H7 (cell line): ENCODE measurements at regions not wholly inside any gene's neighbourhood (a gene's known extent, or its start where the extent isn't known, plus 50 kb on each side); places are given as distances from the start of the nearest gene placed in this dataset.

Experiments
- DNase-seq: peaks from one replicate; pipeline ENCODE4 v3.0.0; 2012
- H3K27me3 ChIP-seq: 2 replicates; pipeline ENCODE4 v1.6.0; 2011; ENCODE audit warnings: mild to moderate bottlenecking, low read length; ENCODE audit not compliant: control insufficient read depth, insufficient read depth
- H3K36me3 ChIP-seq: replicated peaks from 2 replicates; pipeline ENCODE4 v1.5.1; 2011; ENCODE audit warnings: low read length; ENCODE audit not compliant: control insufficient read depth, insufficient read depth
- H3K4me3 ChIP-seq: 2 replicates; pipeline ENCODE4 v1.5.1; 2011; ENCODE audit warnings: low read depth, mild to moderate bottlenecking, control low read depth, low read length, moderate library complexity; ENCODE audit not compliant: insufficient read depth

DNA sequence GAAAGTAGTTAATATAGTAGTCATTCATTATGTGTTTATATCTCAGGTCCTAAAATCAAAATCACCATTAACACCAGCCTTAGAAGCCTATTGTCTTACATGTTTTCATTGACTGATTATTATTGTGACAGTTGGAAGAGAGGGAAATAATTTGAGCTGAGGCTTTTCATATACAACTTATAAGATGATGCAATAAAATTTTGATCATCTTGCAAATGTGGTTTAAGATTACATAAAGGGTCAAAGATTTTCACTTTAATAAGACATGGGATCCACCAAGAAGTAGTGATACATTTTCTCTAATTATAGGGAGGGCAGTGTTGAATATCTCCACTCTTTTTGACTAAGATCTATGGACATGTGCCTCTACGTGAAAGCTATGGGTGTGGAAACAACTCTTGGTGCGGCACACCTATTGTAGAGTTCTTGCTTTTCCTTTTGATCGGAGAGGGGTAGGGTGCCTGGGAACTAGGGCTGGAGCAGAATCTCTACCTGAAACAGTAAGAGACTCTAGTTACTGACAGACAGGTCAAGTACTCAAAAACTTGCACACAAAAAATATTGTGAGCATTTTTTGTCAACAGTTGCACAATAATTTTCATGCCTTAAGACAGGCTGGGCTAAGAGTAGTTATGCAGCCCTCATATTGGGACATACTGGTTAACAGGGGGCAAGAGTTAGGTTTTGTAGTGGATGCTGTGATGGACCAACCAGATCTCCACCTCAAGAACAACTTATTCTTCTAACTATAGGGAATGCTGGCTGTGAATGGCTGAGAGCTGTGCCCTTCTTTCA lies 139.3 kb upstream of the FST start:
- DNase-seq, result no peak
- Histone ChIP-seq H3K27me3 (no peaks in the 10 kb centered on the region), H3K36me3 (no peaks in the 10 kb centered on the region), H3K4me3 (no peak overlapping the region)

GRCh38 chr5:53342236-53342635 lies 138.2 kb upstream of the FST start:
- H3K27me3 ChIP-seq, result no peaks in the 10 kb centered on the region
- H3K36me3 ChIP-seq, result no peaks in the 10 kb centered on the region
- no peak overlapping the region for H3K4me3 ChIP-seq
- DNase-seq, result no peak

GRCh38 chr5:53343187-53343586 lies 137.2 kb upstream of the FST start:
- H3K27me3 ChIP-seq, result no peaks in the 10 kb centered on the region
- no peaks in the 10 kb centered on the region for H3K36me3 ChIP-seq
- no peak overlapping the region for H3K4me3 ChIP-seq
- no peak for DNase-seq

DNA sequence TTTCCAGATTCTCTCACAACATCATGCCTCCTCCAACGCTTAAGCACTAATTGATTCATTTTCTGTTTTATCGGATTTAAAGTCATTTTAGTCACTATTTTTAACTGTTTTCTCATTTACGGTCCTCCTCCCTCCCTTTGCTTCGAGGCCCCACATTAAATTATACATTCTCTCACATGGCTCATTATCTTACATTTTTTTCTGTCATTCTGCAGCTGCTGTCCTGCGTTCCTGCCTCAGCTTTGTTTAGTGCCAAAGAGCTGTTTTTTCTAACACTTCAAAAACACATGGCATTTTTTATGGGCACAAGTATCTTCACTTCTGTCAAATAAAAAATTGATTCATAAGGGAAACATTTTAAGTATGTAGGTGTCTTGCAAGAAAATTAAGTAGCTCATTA lies 130.1 kb upstream of the FST start:
- Histone ChIP-seq H3K27me3 (no peaks in the 10 kb centered on the region), H3K36me3 (no peaks in the 10 kb centered on the region), H3K4me3 (no peak overlapping the region)
- DNase-seq, result no peak

GRCh38 chr5:53350991-53351770 lies 129.2 kb upstream of the FST start:
- no peak for DNase-seq
- H3K36me3 ChIP-seq, result no peaks in the 10 kb centered on the region
- H3K4me3 ChIP-seq, result no peak overlapping the region
- no peaks in the 10 kb centered on the region for H3K27me3 ChIP-seq

DNA sequence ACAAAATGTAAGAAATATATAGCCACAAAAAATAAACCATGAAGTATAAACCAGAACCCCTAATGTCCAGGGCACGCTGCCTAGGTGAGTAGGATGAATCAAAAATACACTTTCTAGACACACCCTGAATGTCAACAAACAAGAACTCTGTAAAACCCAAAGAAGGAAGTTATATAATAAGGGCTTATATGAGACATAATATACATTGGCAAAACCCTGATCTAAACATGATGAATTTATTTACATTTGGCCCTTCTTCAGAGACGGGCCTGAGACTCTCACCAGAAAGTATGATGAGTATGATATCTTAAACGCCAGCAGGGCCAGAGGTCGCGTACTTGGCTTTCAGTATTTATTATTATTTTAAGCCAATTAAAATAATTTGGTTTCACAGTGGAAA lies 125.1 kb upstream of the FST start:
- DNase-seq, result no peak
- Histone ChIP-seq H3K36me3 (no peaks in the 10 kb centered on the region), H3K4me3 (no peak overlapping the region), H3K27me3 (no peaks in the 10 kb centered on the region)

DNA sequence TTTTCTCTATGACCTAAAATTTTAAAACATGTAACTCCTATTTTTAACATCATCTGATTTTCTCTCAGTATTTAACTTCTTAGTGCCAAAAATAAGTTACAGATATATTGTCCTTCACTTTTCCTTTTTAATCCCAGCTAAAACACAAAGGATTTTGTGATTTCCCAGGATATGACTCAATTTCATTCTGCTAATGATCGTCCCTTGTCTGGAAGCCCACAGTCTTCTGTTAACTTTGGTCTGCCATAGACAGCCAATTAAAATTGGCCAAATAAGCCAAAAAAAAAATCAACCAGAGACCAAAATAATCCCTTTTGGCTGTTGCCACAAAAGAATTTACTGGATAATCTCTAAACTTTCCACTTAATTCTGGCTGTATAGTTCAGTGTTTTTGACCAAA lies 124.5 kb upstream of the FST start:
- no peak for DNase-seq
- Histone ChIP-seq H3K4me3 (no peak overlapping the region), H3K36me3 (no peaks in the 10 kb centered on the region), H3K27me3 (no peaks in the 10 kb centered on the region)

GRCh38 chr5:53357439-53357838 lies 123.0 kb upstream of the FST start:
- H3K36me3 ChIP-seq, result no peaks in the 10 kb centered on the region
- no peak for DNase-seq
- H3K27me3 ChIP-seq, result no peaks in the 10 kb centered on the region
- H3K4me3 ChIP-seq, result no peak overlapping the region

DNA sequence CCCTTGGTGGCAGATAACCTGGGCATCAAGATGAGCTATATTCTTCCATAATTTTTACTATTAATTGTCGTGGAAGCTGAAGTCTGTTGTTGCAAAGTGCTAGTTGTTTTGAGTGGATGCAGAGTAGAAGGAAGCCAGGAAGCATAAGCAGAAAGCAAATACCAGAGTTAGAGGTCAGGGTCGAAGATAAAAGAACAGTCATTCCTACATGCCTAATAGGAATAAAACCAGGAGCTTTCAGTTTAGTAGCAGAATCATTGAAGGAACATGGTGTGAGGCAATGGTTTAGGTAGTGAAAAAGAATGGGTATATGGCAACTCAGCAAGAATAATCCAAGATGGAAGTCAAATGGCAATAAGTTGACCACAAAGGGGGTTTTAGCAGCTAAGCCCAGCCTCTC lies 121.6 kb upstream of the FST start:
- no peak for DNase-seq
- Histone ChIP-seq H3K36me3 (no peaks in the 10 kb centered on the region), H3K4me3 (no peak overlapping the region), H3K27me3 (no peaks in the 10 kb centered on the region)

GRCh38 chr5:53359916-53360517 lies 120.4 kb upstream of the FST start:
- Histone ChIP-seq H3K4me3 (no peak overlapping the region), H3K27me3 (no peaks in the 10 kb centered on the region), H3K36me3 (no peaks in the 10 kb centered on the region)
- no peak for DNase-seq

DNA sequence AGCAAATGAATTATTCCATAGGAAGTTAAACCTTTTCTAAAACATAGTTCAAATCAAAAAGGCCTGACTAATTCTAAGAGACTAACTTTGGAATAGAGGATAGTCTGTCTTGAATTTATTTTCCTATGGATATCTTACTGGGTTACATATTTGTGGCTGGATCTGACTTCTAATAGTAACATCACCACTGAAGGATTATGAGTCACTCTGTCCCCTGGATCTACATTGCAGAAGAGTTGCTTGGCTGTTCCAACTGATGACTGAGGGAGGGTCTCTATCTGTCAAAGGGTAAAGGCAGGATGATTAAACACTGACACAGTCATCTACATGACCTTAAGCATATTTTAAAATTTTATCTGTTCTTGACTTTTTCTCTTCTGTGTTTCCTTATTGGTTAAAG lies 119.6 kb upstream of the FST start:
- no peaks in the 10 kb centered on the region for H3K36me3 ChIP-seq
- no peak overlapping the region for H3K4me3 ChIP-seq
- no peaks in the 10 kb centered on the region for H3K27me3 ChIP-seq
- no peak for DNase-seq

DNA sequence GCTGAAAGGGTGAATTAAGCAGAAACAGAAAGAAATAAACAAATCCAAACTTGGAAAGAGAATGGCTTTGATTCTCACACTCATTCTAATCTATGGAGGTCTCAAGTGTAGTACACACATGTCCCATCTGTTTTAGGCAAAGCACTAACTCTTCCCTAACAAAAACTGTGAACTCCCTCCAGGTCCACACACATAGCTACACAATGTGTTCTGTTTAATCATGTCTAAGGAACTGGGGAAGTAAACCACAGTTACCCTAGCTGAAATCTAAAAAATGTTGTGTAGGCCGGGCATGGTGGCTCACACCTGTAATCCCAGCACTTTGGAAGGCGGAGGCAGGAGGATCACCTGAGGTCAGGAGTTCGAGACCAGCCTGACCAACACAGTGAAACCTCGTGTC lies 118.7 kb upstream of the FST start:
- DNase-seq, result no peak
- Histone ChIP-seq H3K27me3 (no peaks in the 10 kb centered on the region), H3K4me3 (no peak overlapping the region), H3K36me3 (no peaks in the 10 kb centered on the region)

DNA sequence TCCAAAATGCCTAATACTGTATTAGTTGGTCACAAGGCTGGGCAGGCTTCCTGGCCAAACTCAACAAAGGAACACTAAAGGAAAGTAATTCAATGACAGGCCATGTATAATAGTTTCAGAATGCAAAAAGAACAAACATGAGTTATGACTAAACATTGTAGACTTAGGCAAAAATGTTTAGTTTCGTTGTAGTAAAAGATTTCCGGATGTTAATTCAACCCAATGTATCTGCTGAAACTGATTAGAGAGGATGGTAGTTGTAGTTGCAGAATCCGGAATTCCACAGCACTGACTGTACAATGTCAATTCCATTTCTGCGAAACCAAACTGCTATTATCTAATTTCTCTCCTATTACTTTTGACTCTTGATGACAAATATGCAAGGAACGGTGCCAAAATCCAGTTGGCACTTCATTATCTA lies 117.9 kb upstream of the FST start:
- Histone ChIP-seq H3K27me3 (no peaks in the 10 kb centered on the region), H3K4me3 (no peak overlapping the region)
- no peak for DNase-seq

GRCh38 chr5:53364061-53364460 lies 116.4 kb upstream of the FST start:
- H3K4me3 ChIP-seq, result no peak overlapping the region
- no peak for DNase-seq
- no peaks in the 10 kb centered on the region for H3K27me3 ChIP-seq
- H3K36me3 ChIP-seq, result no peaks in the 10 kb centered on the region

More for the DNA sequence above, 117.9 kb upstream of the FST start:
- no peaks in the 10 kb centered on the region for H3K36me3 ChIP-seq

GRCh38 chr5:53366245-53366644 lies 114.2 kb upstream of the FST start:
- H3K4me3 ChIP-seq, result no peak overlapping the region
- no peaks in the 10 kb centered on the region for H3K27me3 ChIP-seq
- no peak for DNase-seq
- H3K36me3 ChIP-seq, result no peaks in the 10 kb centered on the region
